Choroid plexus epithelial cell (primary cell): ENCODE measurements at regions not wholly inside any gene's neighbourhood (a gene's known extent, or its start where the extent isn't known, plus 50 kb on each side); places are given as distances from the start of the nearest gene placed in this dataset.

Experiments
- DNase-seq: peaks from one replicate; pipeline ENCODE4 v3.0.0-alpha.2; 2010; ENCODE audit warnings: low read depth
- H3K4me3 ChIP-seq: 2 replicates; pipeline ENCODE4 v1.5.1; 2011; ENCODE audit warnings: low read depth, mild to moderate bottlenecking, control low read depth, low read length, moderate library complexity
- CTCF ChIP-seq: conservative IDR thresholded peaks from 2 replicates; pipeline ENCODE4 v1.5.1; 2011; ENCODE audit warnings: low read depth, mild to moderate bottlenecking, control low read depth, inconsistent platforms, low read length, moderate library complexity

GRCh38 chr11:122168218-122168617, 52.2 kb upstream of the BLID start:
- TF ChIP-seq CTCF, result no peak
- no peak overlapping the region for H3K4me3 ChIP-seq
- no peak for DNase-seq

- no peak overlapping the region for H3K4me3 ChIP-seq
- DNase-seq, result peak; percentile 79
- TF ChIP-seq CTCF, result no peak
Observed at GRCh38 chr11:122167100-122167499, 51.1 kb upstream of the BLID start.

GRCh38 chr11:122165607-122166371, 49.8 kb upstream of the BLID start:
- peak; percentile 51 for DNase-seq
- no peak overlapping the region for H3K4me3 ChIP-seq
- TF ChIP-seq CTCF, result no peak
